ENCODE measurements at regions not wholly inside any gene's neighbourhood (a gene's known extent, or its start where the extent isn't known, plus 50 kb on each side); places are given as distances from the start of the nearest gene placed in this dataset.

DNA sequence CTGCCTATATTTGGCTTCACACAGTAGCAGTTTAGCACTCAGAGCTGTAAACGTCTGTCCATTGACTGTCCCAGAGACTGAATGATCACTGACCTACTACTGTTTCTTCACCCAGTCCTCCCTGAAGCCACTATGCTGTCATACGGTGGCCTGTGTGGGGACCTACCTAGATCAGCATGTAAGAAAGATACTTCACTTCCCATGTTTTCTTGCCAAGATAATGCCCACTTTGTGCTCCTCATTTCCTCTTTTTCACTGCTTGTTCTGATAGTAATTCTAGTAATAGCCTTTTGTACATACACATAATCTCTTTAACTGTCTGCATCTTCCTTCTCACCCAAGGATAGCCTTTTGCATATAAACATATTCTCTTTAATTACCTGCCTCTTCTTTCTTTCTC lies 109.9 kb upstream of the TIAM2 start:
- peaks cover 5% of the 10 kb centered on the region for H3K4me1 Mint-ChIP-seq
- H3K4me3 Mint-ChIP-seq: no peak overlapping the region
- H3K27me3 Mint-ChIP-seq: no peaks in the 10 kb centered on the region
- H3K9me3 Mint-ChIP-seq: no peaks in the 10 kb centered on the region
- ATAC-seq (replicated peaks; ENCODE audit: extremely low read depth, poor library complexity, severe bottlenecking) (no peak), DNase-seq (ENCODE audit: low spot score in 2 of 2) (no peak)
- H3K27ac Mint-ChIP-seq (ENCODE audit: low read depth): no peak overlapping the region
- peaks cover 2% of the 10 kb centered on the region for H3K36me3 Mint-ChIP-seq (ENCODE audit: insufficient read depth)

GRCh38 chr6:154886016-154886415 lies 109.1 kb upstream of the TIAM2 start:
- Mint-ChIP-seq H3K4me1 (peaks cover 5% of the 10 kb centered on the region), H3K36me3 (ENCODE audit: insufficient read depth) (peaks cover 2% of the 10 kb centered on the region), H3K4me3 (no peak overlapping the region), H3K27me3 (no peaks in the 10 kb centered on the region), H3K27ac (ENCODE audit: low read depth) (no peak overlapping the region), H3K9me3 (no peaks in the 10 kb centered on the region)
- DNase-seq (ENCODE audit: low spot score in 2 of 2): no peak
- ATAC-seq (replicated peaks; ENCODE audit: extremely low read depth, poor library complexity, severe bottlenecking): no peak

GRCh38 chr6:154886471-154886870 lies 108.6 kb upstream of the TIAM2 start:
- Mint-ChIP-seq H3K27ac (ENCODE audit: low read depth) (no peak overlapping the region), H3K4me3 (no peak overlapping the region), H3K9me3 (no peaks in the 10 kb centered on the region), H3K27me3 (no peaks in the 10 kb centered on the region), H3K36me3 (ENCODE audit: insufficient read depth) (peaks cover 2% of the 10 kb centered on the region), H3K4me1 (peaks cover 5% of the 10 kb centered on the region)
- DNase-seq (ENCODE audit: low spot score in 2 of 2) (no peak), ATAC-seq (replicated peaks; ENCODE audit: extremely low read depth, poor library complexity, severe bottlenecking) (no peak)

DNA sequence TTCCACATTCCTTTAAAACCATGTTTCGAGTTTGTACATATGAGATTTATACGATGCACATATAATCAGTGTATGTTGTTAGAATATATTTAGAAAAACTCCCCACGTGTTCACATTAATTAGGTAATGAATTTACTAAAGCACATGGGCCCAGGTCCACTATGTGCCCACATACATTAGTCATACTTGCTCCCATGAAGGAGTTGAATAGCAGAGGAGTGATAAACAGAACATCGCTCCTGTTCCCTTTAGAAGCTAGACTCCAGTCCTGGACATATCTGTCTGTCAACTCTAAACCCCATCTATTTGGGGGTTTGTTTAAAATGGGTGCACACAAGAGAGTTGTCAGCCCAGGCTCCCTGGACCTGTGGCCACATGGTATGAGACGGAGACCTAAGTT lies 108.1 kb upstream of the TIAM2 start:
- DNase-seq (ENCODE audit: low spot score in 2 of 2) (no peak), ATAC-seq (replicated peaks; ENCODE audit: extremely low read depth, poor library complexity, severe bottlenecking) (no peak)
- H3K4me3 Mint-ChIP-seq: no peak overlapping the region
- no peaks in the 10 kb centered on the region for H3K27me3 Mint-ChIP-seq
- no peak overlapping the region for H3K27ac Mint-ChIP-seq (ENCODE audit: low read depth)
- H3K9me3 Mint-ChIP-seq: no peaks in the 10 kb centered on the region
- peaks cover 5% of the 10 kb centered on the region for H3K4me1 Mint-ChIP-seq
- H3K36me3 Mint-ChIP-seq (ENCODE audit: insufficient read depth): peaks cover 2% of the 10 kb centered on the region

DNA sequence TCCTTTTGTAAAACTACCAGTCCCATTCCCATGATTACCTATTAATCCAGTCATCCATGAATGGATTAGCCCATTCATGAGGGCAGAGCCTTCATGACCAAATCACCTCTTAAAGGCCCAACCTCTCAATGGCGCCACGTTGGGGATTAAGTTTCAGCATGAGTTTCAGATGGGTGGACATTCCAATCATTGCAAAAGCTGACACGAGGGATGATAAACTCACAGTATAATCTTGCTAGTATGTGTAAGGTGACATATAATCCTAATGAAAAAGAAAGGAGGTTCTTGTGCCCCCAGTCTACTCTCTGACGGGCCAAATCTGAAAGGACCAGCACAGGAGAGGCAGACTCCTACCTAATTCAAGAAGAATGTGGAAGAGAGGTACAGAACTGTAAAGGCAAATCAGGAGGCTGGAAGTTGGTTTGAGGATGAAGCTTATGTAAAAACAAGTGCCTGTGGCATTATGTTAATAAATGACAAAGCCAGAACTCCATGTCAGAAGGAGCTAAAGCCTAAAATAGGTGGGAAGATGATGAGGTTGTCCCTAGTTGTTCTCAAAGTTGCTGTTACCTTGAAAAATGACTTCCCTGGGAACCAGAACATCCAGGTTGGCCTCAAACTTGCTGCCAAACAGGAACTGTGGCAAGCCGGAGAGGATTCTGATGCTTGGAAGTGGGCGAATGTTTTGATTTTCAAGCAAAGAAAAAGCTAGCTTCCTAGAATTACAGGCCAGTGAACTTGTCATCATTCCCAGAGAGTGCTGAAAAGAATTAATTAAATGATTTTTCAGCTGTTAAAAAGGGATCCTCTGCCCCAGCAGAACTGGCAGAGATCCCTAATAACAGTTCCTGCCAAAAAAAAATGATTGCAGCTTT lies 106.5 kb upstream of the TIAM2 start:
- Mint-ChIP-seq H3K4me3 (no peak overlapping the region), H3K9me3 (no peaks in the 10 kb centered on the region), H3K36me3 (ENCODE audit: insufficient read depth) (no peaks in the 10 kb centered on the region), H3K4me1 (peaks cover 5% of the 10 kb centered on the region), H3K27me3 (no peaks in the 10 kb centered on the region), H3K27ac (ENCODE audit: low read depth) (no peak overlapping the region)
- no peak for DNase-seq (ENCODE audit: low spot score in 2 of 2)
- ATAC-seq (replicated peaks; ENCODE audit: extremely low read depth, poor library complexity, severe bottlenecking): no peak

DNA sequence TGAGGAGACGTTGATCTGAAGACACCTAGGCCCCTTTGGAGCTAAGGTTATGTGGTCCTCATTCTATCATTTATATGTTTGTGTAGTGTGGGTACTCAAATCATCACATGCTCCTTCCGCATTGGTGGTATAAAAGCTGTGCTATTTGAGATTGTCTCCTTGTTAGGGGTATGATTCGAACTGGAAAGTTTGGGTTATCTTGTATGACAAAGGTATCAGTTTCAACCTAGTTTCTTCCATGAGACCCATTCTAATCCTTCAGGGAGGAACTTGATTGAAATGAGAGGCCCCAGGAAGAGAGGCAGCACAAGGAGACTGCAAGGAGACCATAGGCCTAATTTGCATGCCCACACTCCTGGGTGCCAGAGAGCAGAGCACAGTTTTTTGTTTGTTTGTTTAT lies 104.2 kb upstream of the TIAM2 start:
- Mint-ChIP-seq H3K9me3 (no peaks in the 10 kb centered on the region), H3K4me1 (peaks cover 5% of the 10 kb centered on the region), H3K27me3 (no peaks in the 10 kb centered on the region), H3K36me3 (ENCODE audit: insufficient read depth) (peaks cover 1% of the 10 kb centered on the region), H3K27ac (ENCODE audit: low read depth) (no peak overlapping the region), H3K4me3 (no peak overlapping the region)
- ATAC-seq (replicated peaks; ENCODE audit: extremely low read depth, poor library complexity, severe bottlenecking) (no peak), DNase-seq (ENCODE audit: low spot score in 2 of 2) (no peak)

DNA sequence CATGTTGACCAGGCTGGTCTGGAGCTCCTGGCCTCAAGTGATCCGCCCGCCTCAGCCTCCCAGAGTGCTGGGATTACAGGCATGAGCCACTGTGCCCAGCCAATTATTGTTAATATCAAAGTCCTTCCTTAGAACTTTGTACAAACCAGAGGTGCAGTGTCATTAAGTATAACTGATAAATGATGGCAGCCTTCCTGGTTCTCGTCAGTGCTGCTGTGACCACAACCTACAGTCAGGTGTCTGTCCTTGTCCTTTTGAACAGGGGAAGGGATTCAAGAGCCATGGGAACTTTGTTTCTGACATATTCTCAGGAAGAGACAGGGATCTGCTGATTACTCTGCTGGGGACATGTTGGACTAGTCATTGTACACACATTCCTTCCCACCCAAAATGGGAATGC lies 103.2 kb upstream of the TIAM2 start:
- ATAC-seq (replicated peaks; ENCODE audit: extremely low read depth, poor library complexity, severe bottlenecking) (no peak), DNase-seq (ENCODE audit: low spot score in 2 of 2) (no peak)
- H3K36me3 Mint-ChIP-seq (ENCODE audit: insufficient read depth): peaks cover 1% of the 10 kb centered on the region
- no peak overlapping the region for H3K4me3 Mint-ChIP-seq
- no peaks in the 10 kb centered on the region for H3K9me3 Mint-ChIP-seq
- H3K4me1 Mint-ChIP-seq: peaks cover 5% of the 10 kb centered on the region
- no peaks in the 10 kb centered on the region for H3K27me3 Mint-ChIP-seq
- H3K27ac Mint-ChIP-seq (ENCODE audit: low read depth): no peak overlapping the region

- Mint-ChIP-seq H3K4me1 (peaks cover 5% of the 10 kb centered on the region), H3K36me3 (ENCODE audit: insufficient read depth) (peaks cover 4% of the 10 kb centered on the region), H3K27me3 (no peaks in the 10 kb centered on the region), H3K27ac (ENCODE audit: low read depth) (no peak overlapping the region), H3K9me3 (no peaks in the 10 kb centered on the region), H3K4me3 (no peak overlapping the region)
- no peak for DNase-seq (ENCODE audit: low spot score in 2 of 2)
- no peak for ATAC-seq (replicated peaks; ENCODE audit: extremely low read depth, poor library complexity, severe bottlenecking)
Measured at GRCh38 chr6:154893917-154894316, 101.2 kb upstream of the TIAM2 start.

GRCh38 chr6:154894902-154895301 lies 100.2 kb upstream of the TIAM2 start:
- no peak for ATAC-seq (replicated peaks; ENCODE audit: extremely low read depth, poor library complexity, severe bottlenecking)
- Mint-ChIP-seq H3K4me3 (no peak overlapping the region), H3K4me1 (peaks cover 5% of the 10 kb centered on the region), H3K36me3 (ENCODE audit: insufficient read depth) (peaks cover 4% of the 10 kb centered on the region), H3K27me3 (no peaks in the 10 kb centered on the region), H3K27ac (ENCODE audit: low read depth) (no peak overlapping the region), H3K9me3 (no peaks in the 10 kb centered on the region)
- no peak for DNase-seq (ENCODE audit: low spot score in 2 of 2)

DNA sequence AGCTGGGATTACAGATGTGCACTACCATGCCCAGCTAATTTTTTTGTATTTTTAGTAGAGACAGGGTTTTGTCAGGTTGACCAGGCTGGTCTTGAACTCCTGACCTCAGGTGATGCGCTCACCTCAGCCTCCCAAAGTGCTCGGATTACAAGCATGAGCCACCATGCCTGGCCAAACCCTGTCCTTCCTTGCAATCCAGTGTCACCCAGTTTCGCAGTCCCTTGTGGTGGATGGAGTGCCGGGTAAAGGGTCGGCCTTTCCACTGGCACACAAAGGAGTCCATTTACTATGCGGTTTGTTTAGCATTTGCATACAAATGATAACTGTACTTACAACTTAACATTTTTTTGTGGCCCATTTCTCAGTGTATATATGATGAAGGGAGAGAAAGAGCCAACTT lies 99.3 kb upstream of the TIAM2 start:
- Mint-ChIP-seq H3K9me3 (no peaks in the 10 kb centered on the region), H3K36me3 (ENCODE audit: insufficient read depth) (peaks cover 6% of the 10 kb centered on the region), H3K4me1 (peaks cover 5% of the 10 kb centered on the region), H3K27ac (ENCODE audit: low read depth) (no peak overlapping the region), H3K4me3 (no peak overlapping the region), H3K27me3 (no peaks in the 10 kb centered on the region)
- ATAC-seq (replicated peaks; ENCODE audit: extremely low read depth, poor library complexity, severe bottlenecking) (no peak), DNase-seq (ENCODE audit: low spot score in 2 of 2) (no peak)

- Mint-ChIP-seq H3K27ac (ENCODE audit: low read depth) (no peak overlapping the region), H3K9me3 (no peaks in the 10 kb centered on the region), H3K27me3 (no peaks in the 10 kb centered on the region)
Measured at GRCh38 chr6:154898821-154899220, 96.3 kb upstream of the TIAM2 start.

GRCh38 chr6:154899824-154900463 lies 95.2 kb upstream of the TIAM2 start:
- Mint-ChIP-seq H3K4me1 (peaks cover 8% of the 10 kb centered on the region), H3K27ac (ENCODE audit: low read depth) (no peak overlapping the region), H3K27me3 (no peaks in the 10 kb centered on the region), H3K4me3 (no peak overlapping the region), H3K9me3 (no peaks in the 10 kb centered on the region), H3K36me3 (ENCODE audit: insufficient read depth) (peaks cover 6% of the 10 kb centered on the region)
- ATAC-seq (replicated peaks; ENCODE audit: extremely low read depth, poor library complexity, severe bottlenecking): no peak
- no peak for DNase-seq (ENCODE audit: low spot score in 2 of 2)

More at GRCh38 chr6:154898821-154899220, 96.3 kb upstream of the TIAM2 start:
- H3K36me3 Mint-ChIP-seq (ENCODE audit: insufficient read depth): peaks cover 6% of the 10 kb centered on the region
- ATAC-seq (replicated peaks; ENCODE audit: extremely low read depth, poor library complexity, severe bottlenecking): no peak
- H3K4me1 Mint-ChIP-seq: peaks cover 10% of the 10 kb centered on the region
- no peak for DNase-seq (ENCODE audit: low spot score in 2 of 2)
- H3K4me3 Mint-ChIP-seq: no peak overlapping the region

DNA sequence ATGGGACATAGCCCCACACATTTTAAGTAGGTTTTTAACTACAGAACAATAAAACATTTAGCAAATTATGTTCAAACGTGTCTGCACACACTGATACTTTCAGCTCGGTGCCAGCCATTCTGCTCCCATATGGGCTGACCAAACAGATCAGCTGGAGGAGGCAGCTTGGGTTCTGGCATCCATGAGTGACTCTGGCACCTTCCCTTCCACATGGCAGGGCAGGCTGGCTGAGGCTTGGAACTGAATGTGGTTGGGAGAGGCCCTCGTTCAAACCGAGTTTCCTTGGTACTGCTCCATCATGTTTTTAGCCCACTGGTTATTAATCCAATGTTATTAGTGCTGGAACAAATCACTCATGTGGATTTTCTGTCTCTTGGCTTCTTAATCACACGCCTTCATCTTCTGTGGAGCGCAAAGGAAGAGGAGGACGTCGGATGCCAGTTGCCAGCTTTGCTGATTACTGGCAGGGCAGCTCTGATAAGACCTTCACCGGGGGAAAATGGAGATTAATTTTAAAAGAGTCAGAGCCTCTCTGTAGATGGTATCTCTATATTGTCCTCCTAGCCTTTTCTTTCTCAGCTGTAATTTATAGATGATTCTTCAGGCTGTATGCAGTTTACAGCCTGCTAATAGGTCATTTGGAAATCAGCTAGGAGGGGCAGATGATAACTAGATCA lies 93.1 kb upstream of the TIAM2 start:
- no peaks in the 10 kb centered on the region for H3K27me3 Mint-ChIP-seq
- ATAC-seq (replicated peaks; ENCODE audit: extremely low read depth, poor library complexity, severe bottlenecking) (no peak), DNase-seq (ENCODE audit: low spot score in 2 of 2) (no peak)
- H3K4me1 Mint-ChIP-seq: peaks cover 5% of the 10 kb centered on the region
- H3K27ac Mint-ChIP-seq (ENCODE audit: low read depth): no peak overlapping the region
- no peak overlapping the region for H3K4me3 Mint-ChIP-seq
- peaks cover 4% of the 10 kb centered on the region for H3K36me3 Mint-ChIP-seq (ENCODE audit: insufficient read depth)
- no peaks in the 10 kb centered on the region for H3K9me3 Mint-ChIP-seq
